ENCODE measurements at regions not wholly inside any gene's neighbourhood (a gene's known extent, or its start where the extent isn't known, plus 50 kb on each side); places are given as distances from the start of the nearest gene placed in this dataset.

DNA sequence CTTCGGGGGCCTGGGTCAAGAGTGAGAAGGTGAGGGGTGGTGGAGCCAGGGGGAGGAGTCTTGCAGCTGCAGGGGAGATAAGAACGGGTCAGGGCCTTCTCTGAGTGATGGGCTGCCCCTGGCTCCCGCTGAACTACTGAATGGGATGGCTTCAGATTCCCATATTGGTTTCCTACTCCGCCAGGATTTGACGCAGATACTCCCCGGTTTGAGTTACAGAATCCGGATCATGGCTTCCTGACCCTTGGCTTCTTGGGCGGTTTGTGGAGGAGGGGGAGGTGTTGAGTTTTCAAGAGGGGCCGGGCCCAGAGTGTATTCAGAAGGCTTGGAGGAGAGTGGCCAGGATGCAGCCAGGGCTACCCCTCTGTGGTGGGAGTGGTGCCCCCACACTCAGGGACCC is 119.9 kb upstream of the ATP2B2 start:
- Histone ChIP-seq H3K9ac (ENCODE audit: low read length) (no peak overlapping the region), H3K27me3 (ENCODE audit: low read length) (no peaks in the 10 kb centered on the region), H3K36me3 (ENCODE audit: low read length) (no peaks in the 10 kb centered on the region), H3K4me2 (ENCODE audit: low read depth, low read length, poor library complexity, severe bottlenecking) (no peak overlapping the region), H3K27ac (ENCODE audit: low read depth, low read length) (no peak overlapping the region), H3K9me3 (ENCODE audit: insufficient read depth, low read length) (no peaks in the 10 kb centered on the region), H2AFZ (ENCODE audit: low read depth, low read length, severe bottlenecking) (no peak overlapping the region), H3K9me2 (replicated peaks; ENCODE audit: insufficient read depth, low read length) (no peaks in the 10 kb centered on the region), H4K20me1 (ENCODE audit: low read depth, low read length) (no peaks in the 10 kb centered on the region), H3F3A (ENCODE audit: insufficient read depth) (no peaks in the 10 kb centered on the region), H3K4me3 (ENCODE audit: insufficient read depth, low read length, poor library complexity, severe bottlenecking) (no peak overlapping the region), H3K79me2 (ENCODE audit: insufficient read depth, low read length) (no peaks in the 10 kb centered on the region)
- no peak for TF ChIP-seq EZH2phosphoT487 (conservative IDR thresholded peaks at IDR 0.05; ENCODE audit: low read length)
- TF ChIP-seq, protein P1, sequence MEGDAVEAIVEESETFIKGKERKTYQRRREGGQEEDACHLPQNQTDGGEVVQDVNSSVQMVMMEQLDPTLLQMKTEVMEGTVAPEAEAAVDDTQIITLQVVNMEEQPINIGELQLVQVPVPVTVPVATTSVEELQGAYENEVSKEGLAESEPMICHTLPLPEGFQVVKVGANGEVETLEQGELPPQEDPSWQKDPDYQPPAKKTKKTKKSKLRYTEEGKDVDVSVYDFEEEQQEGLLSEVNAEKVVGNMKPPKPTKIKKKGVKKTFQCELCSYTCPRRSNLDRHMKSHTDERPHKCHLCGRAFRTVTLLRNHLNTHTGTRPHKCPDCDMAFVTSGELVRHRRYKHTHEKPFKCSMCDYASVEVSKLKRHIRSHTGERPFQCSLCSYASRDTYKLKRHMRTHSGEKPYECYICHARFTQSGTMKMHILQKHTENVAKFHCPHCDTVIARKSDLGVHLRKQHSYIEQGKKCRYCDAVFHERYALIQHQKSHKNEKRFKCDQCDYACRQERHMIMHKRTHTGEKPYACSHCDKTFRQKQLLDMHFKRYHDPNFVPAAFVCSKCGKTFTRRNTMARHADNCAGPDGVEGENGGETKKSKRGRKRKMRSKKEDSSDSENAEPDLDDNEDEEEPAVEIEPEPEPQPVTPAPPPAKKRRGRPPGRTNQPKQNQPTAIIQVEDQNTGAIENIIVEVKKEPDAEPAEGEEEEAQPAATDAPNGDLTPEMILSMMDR (IDR thresholded peaks at IDR 0.05; ENCODE audit: insufficient read depth, low read length, poor library complexity, severe bottlenecking): no peak

DNA sequence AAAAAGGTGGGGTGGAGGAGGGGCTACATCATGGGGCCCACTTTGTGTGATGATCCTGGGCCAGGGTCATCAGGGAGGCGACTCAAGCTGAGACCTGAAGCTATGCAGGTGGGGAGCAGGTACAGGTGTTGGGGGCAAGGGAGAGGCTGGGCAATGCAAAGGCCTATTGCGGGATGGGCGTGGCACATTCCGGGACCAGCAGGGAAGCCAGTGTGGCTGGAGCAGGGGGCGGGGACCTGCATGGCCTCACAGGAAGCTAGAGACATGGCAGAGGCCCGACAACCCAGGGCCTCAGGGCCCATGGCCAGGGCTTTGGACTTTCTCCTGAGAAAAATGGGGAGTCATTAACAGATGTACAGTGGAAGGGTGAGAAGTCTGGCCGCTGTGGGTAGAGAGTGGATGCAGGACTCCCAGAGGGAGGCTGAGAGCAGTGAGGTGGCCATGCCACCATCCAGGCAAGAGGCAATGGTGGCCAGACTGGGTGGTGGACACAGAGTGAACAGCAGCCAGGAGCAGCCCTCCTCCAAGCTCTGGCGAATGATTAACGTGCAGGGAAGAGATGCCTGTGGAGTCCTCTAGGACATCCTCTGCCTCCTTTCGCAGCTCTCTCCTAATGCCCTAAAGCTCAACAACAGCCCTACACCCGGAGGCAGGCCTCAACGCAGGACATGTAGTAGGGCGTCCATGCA is 122.6 kb upstream of the ATP2B2 start:
- no peak overlapping the region for H3K27ac ChIP-seq (ENCODE audit: low read depth, low read length)
- no peaks in the 10 kb centered on the region for H3K9me3 ChIP-seq (ENCODE audit: insufficient read depth, low read length)
- no peak overlapping the region for H3K4me2 ChIP-seq (ENCODE audit: low read depth, low read length, poor library complexity, severe bottlenecking)
- no peaks in the 10 kb centered on the region for H4K20me1 ChIP-seq (ENCODE audit: low read depth, low read length)
- TF ChIP-seq EZH2phosphoT487 (conservative IDR thresholded peaks at IDR 0.05; ENCODE audit: low read length): no peak
- no peaks in the 10 kb centered on the region for H3K27me3 ChIP-seq (ENCODE audit: low read length)
- no peaks in the 10 kb centered on the region for H3K79me2 ChIP-seq (ENCODE audit: insufficient read depth, low read length)
- no peaks in the 10 kb centered on the region for H3F3A ChIP-seq (ENCODE audit: insufficient read depth)
- H2AFZ ChIP-seq (ENCODE audit: low read depth, low read length, severe bottlenecking): no peak overlapping the region
- H3K4me3 ChIP-seq (ENCODE audit: insufficient read depth, low read length, poor library complexity, severe bottlenecking): no peak overlapping the region
- no peaks in the 10 kb centered on the region for H3K36me3 ChIP-seq (ENCODE audit: low read length)
- no peak overlapping the region for H3K9ac ChIP-seq (ENCODE audit: low read length)
- no peaks in the 10 kb centered on the region for H3K9me2 ChIP-seq (replicated peaks; ENCODE audit: insufficient read depth, low read length)

DNA sequence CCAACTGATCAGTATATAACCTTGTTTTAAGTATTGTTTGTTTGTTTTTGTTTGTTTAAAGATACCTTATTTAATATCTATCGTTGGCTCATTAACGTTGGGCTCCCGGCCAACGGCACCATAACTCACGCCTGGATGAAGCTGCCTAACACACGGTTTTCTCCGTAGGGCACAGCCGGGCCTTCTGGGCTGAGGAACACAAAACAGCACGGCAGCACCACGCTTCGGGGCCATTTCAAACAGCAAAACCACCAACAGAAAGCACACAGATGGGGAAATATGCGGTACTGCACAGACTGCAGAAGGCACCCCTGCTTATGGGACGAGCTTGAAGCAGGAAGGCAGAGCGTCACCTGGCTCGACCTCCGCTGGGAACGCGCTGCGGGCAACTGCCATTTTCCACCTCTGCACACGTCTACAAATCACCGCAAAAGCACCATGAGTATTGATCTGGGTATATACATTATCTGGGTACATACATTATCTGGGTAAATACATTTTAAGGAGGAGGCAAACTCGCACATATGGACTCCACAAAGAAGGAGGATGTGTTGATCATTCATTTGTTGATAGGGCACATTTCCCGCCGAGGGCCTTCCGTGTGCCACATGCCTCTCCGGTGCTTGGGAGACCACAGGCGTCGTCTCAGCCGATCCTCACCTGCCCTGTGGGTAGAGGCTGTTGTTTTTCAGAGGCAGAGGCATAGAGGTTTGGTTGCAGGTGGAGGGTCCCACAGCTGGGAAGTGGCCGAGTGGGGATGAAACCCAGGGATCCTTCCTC is 123.7 kb upstream of the ATP2B2 start:
- TF ChIP-seq, protein P1 (IDR thresholded peaks at IDR 0.05; ENCODE audit: insufficient read depth, low read length, poor library complexity, severe bottlenecking): no peak
- no peak for TF ChIP-seq EZH2phosphoT487 (conservative IDR thresholded peaks at IDR 0.05; ENCODE audit: low read length)
- Histone ChIP-seq H3K9me3 (ENCODE audit: insufficient read depth, low read length) (no peaks in the 10 kb centered on the region), H3K79me2 (ENCODE audit: insufficient read depth, low read length) (no peaks in the 10 kb centered on the region), H3K27me3 (ENCODE audit: low read length) (no peaks in the 10 kb centered on the region), H3K9me2 (replicated peaks; ENCODE audit: insufficient read depth, low read length) (no peaks in the 10 kb centered on the region), H3F3A (ENCODE audit: insufficient read depth) (no peaks in the 10 kb centered on the region), H4K20me1 (ENCODE audit: low read depth, low read length) (no peaks in the 10 kb centered on the region), H3K4me3 (ENCODE audit: insufficient read depth, low read length, poor library complexity, severe bottlenecking) (no peak overlapping the region), H3K36me3 (ENCODE audit: low read length) (no peaks in the 10 kb centered on the region), H3K4me2 (ENCODE audit: low read depth, low read length, poor library complexity, severe bottlenecking) (no peak overlapping the region), H3K9ac (ENCODE audit: low read length) (no peak overlapping the region), H3K27ac (ENCODE audit: low read depth, low read length) (no peak overlapping the region), H2AFZ (ENCODE audit: low read depth, low read length, severe bottlenecking) (no peak overlapping the region)

DNA sequence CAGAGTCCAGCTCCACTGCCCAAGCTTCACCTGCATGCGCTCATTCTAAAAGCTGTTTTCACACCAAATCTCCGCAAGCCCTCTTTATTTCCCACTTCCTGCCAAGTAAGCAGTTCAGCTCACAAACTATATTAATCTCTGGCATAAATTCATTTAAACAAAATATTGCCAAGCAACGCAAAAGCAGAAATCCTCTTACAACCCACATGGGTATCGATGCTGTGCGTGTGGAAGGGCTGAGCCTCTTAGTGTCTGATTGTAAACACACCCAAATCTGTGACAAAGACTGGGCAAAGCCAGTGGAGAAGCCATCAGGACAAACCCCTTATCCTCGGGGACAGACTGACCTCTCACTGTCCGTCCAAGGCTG is 124.3 kb upstream of the ATP2B2 start:
- H3K27ac ChIP-seq (ENCODE audit: low read depth, low read length): no peak overlapping the region
- H3K79me2 ChIP-seq (ENCODE audit: insufficient read depth, low read length): no peaks in the 10 kb centered on the region
- no peaks in the 10 kb centered on the region for H3K9me2 ChIP-seq (replicated peaks; ENCODE audit: insufficient read depth, low read length)
- no peak overlapping the region for H3K4me2 ChIP-seq (ENCODE audit: low read depth, low read length, poor library complexity, severe bottlenecking)
- no peak overlapping the region for H3K9ac ChIP-seq (ENCODE audit: low read length)
- TF ChIP-seq, protein P1 (IDR thresholded peaks at IDR 0.05; ENCODE audit: insufficient read depth, low read length, poor library complexity, severe bottlenecking): no peak
- no peak for TF ChIP-seq EZH2phosphoT487 (conservative IDR thresholded peaks at IDR 0.05; ENCODE audit: low read length)
- H3K36me3 ChIP-seq (ENCODE audit: low read length): no peaks in the 10 kb centered on the region
- no peaks in the 10 kb centered on the region for H3F3A ChIP-seq (ENCODE audit: insufficient read depth)
- H3K27me3 ChIP-seq (ENCODE audit: low read length): no peaks in the 10 kb centered on the region
- no peak overlapping the region for H2AFZ ChIP-seq (ENCODE audit: low read depth, low read length, severe bottlenecking)
- no peaks in the 10 kb centered on the region for H3K9me3 ChIP-seq (ENCODE audit: insufficient read depth, low read length)
- no peak overlapping the region for H3K4me3 ChIP-seq (ENCODE audit: insufficient read depth, low read length, poor library complexity, severe bottlenecking)
- H4K20me1 ChIP-seq (ENCODE audit: low read depth, low read length): no peaks in the 10 kb centered on the region

Data from SU-DHL-6 (cell line).